HG02943 (cell line): ENCODE measurements at regions not wholly inside any gene's neighbourhood (a gene's known extent, or its start where the extent isn't known, plus 50 kb on each side); places are given as distances from the start of the nearest gene placed in this dataset.
A peak's percentile ranks its signal among the peaks of the same experiment; 100 is the strongest.

Source experiments
- ATAC-seq: cut with Tn5 transposase; IDR thresholded peaks from one replicate; pipeline ENCODE4 v1.9.1; 2021; ENCODE audit warnings: mild to moderate bottlenecking, low read depth, moderate library complexity; ENCODE audit not compliant: unreplicated experiment

GRCh38 chr6:16078064-16078463 lies 50.8 kb upstream of the MYLIP start:
- peak; percentile 89 for ATAC-seq

GRCh38 chr6:16069671-16070070 lies 59.2 kb upstream of the MYLIP start:
- ATAC-seq, result no peak

- ATAC-seq, result no peak
Measured at GRCh38 chr6:16069222-16069621, 59.7 kb upstream of the MYLIP start.

GRCh38 chr6:16067568-16067967 lies 61.3 kb upstream of the MYLIP start:
- ATAC-seq, result no peak

GRCh38 chr6:16064671-16065072 lies 64.2 kb upstream of the MYLIP start:
- no peak for ATAC-seq

- ATAC-seq, result no peak
Measured at GRCh38 chr6:16063580-16063979, 65.3 kb upstream of the MYLIP start.

- ATAC-seq, result no peak
Measured at GRCh38 chr6:16061818-16062217, 67.1 kb upstream of the MYLIP start.

- ATAC-seq, result no peak
Measured at GRCh38 chr6:16060039-16060438, 68.8 kb upstream of the MYLIP start.

GRCh38 chr6:16059496-16059895 lies 69.4 kb upstream of the MYLIP start:
- ATAC-seq, result no peak

- ATAC-seq, result no peak
Measured at GRCh38 chr6:16058929-16059345, 69.9 kb upstream of the MYLIP start.

GRCh38 chr6:16058201-16058928 lies 70.5 kb upstream of the MYLIP start:
- ATAC-seq, result no peak

GRCh38 chr6:16057446-16057845 lies 71.4 kb upstream of the MYLIP start:
- no peak for ATAC-seq

GRCh38 chr6:16056263-16056870 lies 72.5 kb upstream of the MYLIP start:
- no peak for ATAC-seq

- ATAC-seq, result no peak
Measured at GRCh38 chr6:16055852-16056251, 73.0 kb upstream of the MYLIP start.

GRCh38 chr6:16049168-16049567 lies 79.7 kb upstream of the MYLIP start:
- no peak for ATAC-seq

GRCh38 chr6:16048221-16048620 lies 80.7 kb upstream of the MYLIP start:
- ATAC-seq, result no peak

- ATAC-seq, result no peak
Measured at GRCh38 chr6:16047435-16047990, 81.4 kb upstream of the MYLIP start.

GRCh38 chr6:16045238-16045637 lies 83.6 kb upstream of the MYLIP start:
- ATAC-seq, result no peak

GRCh38 chr6:16044211-16044643 lies 84.7 kb upstream of the MYLIP start:
- no peak for ATAC-seq

- ATAC-seq, result no peak
Measured at GRCh38 chr6:16043171-16044135, 85.4 kb upstream of the MYLIP start.

GRCh38 chr6:16042751-16043150 lies 86.1 kb upstream of the MYLIP start:
- no peak for ATAC-seq
